SW480 (cell line): ENCODE measurements at regions not wholly inside any gene's neighbourhood (a gene's known extent, or its start where the extent isn't known, plus 50 kb on each side); places are given as distances from the start of the nearest gene placed in this dataset.

Experiments
- DNase-seq: peaks from one replicate; pipeline ENCODE4 v3.0.0-alpha.2; 2016; ENCODE audit warnings: low spot score

DNA sequence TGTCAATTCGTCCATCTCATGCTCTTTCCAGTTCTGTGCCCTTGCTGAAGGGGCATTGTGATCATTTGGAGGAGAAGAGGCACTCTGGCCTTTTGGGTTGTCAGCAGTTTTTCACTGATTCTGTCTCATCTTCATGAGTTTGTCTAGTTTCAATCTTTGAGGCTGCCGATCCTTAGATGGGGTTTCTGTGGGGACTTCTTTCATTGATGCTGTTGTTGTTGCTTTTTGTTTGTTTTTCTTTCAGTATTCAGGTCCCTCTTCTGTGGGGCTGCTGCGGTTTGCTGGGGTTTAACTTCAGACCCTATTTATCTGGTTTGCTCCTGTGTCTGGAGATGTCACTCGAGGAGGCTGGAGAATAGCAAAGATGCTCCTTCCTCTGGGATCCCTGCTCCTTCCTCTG, 224.3 kb downstream of the JRKL start:
- no peak for DNase-seq

GRCh38 chr11:96614846-96615245, 225.0 kb downstream of the JRKL start:
- DNase-seq: no peak

- DNase-seq: peak; percentile 2
Measured at GRCh38 chr11:96620464-96621044, 230.7 kb downstream of the JRKL start.

GRCh38 chr11:96621161-96621560, 231.3 kb downstream of the JRKL start:
- DNase-seq: no peak

DNA sequence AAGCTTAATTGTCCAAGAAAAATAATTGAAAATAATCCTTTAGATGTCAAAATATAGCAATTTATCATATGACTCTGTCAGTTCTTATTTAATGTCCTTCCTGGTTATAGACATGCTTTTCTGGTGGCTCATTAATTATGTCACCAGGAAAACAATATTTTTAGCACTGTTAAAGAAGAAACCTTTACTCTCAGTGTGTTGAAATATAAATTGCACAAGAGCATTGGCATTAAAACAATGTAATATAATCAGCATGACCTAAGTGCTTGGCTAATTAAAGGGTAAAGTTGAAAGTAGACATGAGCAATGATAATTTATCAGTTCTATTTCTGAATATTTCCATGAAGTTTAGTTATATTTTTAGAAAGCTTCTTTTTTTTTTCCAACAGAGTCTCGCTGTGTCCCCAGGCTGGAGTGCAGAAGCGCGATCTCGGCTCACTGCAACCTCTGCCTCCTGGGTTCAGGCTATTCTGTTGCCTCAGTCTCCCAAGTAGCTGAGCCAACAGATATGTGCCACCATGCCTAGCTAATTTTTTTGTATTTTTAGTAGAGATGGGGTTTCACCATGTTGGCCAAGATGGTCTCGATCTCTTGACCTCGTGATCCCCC, 232.3 kb downstream of the JRKL start:
- no peak for DNase-seq

- DNase-seq: no peak
Measured at GRCh38 chr11:96624126-96624525, 234.3 kb downstream of the JRKL start.

DNA sequence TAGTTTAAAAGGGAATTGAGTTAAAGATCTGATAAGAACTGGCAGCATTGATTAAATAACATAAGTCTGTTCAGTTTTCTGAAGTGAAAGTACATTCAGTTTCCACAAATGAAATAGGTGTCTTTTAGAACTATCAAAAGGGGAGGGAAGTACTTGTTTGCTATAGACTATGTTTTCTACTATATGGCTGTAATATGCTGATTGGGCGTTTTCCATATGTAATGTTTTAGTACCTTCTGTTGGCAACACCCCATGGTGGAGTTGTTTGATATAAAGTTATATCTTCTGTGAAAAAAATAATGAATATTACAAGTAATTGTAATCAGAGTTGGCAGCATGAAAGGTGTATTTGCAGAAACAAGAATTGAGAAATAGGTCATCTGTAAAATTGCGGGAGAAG, 237.6 kb downstream of the JRKL start:
- DNase-seq: no peak

GRCh38 chr11:96635655-96636054, 245.8 kb downstream of the JRKL start:
- no peak for DNase-seq

GRCh38 chr11:96641261-96641660, 251.4 kb downstream of the JRKL start:
- DNase-seq: no peak

DNA sequence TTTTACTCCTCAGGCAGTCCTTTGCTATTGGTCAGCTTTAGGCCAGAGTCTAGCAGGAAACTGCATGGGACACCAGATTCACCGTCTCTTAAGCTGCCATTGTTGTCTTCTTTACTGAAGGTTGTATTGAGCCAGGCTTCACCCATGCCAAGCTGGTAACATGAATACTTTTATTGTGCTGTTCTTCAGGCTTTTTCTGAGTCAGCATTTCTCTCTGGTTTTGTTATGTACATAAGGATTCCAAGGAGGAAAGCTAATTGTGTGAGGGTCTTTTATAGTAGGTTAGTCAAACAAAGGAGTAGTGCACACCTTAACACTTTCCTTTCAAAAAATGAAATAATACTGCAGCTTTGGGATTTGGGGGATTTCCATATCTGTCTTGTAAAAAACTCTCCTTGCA, 252.8 kb downstream of the JRKL start:
- no peak for DNase-seq

DNA sequence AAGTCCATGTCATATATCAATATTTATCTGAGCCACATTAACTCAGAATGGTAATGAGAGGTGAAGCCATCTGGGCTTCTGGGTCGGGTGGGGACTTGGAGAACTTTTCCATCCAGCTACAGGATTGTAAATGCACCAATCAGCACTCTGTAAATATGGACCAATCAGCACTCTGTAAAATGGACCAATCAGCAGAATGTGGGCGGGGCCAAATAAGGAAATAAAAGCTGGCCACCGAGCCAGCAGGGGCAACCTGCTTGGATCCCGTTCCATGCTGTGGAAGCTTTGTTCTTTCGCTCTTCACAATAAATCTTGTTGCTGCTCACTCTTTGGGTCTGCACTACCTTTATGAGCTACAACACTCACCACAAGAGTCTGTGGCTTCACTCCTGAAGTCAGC, 253.4 kb downstream of the JRKL start:
- DNase-seq: no peak

DNA sequence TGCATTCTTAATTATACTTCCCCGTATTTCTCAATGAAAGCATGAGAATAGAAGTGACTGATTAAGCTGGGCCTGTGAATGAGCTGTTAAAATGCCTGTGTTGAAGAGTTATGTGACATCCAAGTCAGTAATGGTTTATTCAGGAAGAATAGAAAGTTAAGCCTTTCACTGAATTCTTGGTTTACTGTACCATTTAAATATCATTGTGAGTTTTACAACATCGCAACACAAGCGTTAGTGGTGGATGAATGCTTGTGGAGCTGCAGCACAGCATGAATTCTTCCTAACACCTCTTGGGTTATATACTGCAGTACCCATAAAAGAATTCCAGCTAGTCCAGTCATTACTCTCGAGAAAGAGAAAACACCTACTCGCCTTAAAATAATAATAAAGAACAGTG, 257.8 kb downstream of the JRKL start:
- no peak for DNase-seq

DNA sequence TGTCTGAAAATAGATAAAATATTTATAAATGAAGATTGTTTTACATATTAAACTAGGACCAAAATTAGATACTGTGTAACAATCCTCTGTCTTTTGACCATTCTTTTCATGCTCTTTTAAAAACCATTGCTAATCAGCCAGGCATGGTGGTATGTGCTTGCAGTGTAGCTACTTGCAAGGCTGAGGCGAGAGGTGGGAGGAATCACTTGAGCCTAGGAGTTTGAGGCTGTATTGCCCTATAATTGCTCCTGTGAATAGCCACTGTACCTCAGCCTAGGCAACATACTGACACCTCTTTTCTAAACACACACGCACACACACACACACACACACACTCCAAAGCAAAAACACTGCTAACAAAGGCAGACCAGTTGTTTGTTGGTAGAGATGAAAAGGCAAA, 259.2 kb downstream of the JRKL start:
- DNase-seq: no peak

GRCh38 chr11:96652516-96652915, 262.7 kb downstream of the JRKL start:
- DNase-seq: no peak

DNA sequence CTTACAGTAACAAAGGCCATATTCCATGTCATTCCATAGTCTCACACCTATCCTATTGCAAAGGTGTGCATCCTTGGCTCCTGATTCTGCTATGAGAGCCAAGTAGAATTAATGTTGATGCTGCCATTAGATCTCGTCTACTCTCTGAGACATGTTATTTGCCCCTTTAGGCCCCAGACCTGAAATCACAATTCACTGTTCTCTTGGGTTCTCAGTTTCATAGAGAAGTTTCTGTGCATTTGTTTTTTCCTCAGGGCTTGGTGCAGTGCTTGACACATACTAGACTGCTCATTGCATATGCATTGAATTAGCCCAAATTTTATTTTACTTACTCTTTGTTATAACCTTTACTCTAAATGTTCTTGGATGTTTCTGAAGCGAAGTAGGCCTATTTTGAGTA, 265.7 kb downstream of the JRKL start:
- no peak for DNase-seq

DNA sequence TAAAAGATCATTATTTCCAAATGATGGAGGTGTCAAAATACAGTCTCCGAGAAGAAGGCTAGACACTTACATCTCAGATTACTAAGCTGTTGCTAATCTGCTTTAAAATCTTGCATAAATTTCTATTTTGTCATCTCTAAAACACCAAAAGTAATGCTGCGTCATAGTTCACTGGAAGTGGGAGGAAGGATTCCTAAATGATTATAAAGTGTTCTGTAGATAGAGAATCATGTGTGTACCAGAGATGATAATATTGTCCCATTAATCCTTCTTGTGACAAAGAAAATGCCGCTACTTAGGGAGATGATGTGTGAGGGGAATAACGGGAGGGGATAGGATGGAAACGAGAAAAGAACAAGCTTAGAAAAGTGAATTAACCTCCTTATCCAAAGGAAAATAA, 268.6 kb downstream of the JRKL start:
- no peak for DNase-seq

DNA sequence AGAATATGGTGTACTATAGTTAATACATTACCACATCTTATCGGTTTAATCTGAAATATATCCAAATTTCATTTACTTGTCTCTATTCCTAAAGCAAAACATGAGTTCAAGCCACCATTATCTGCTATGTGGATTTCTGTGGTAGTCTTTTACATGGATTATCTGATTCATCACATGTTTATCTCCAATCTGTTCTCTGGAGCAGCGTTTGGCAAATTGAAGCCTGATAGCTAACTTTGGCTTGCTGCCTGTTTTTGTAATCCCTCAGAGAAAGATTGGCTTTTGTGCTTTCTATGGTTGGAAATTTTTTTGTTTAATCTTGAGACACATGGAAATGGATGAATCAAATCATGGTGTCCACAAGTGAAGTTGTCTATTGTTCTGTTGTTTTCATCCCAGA, 274.3 kb downstream of the JRKL start:
- DNase-seq: no peak

- no peak for DNase-seq
Measured at GRCh38 chr11:96680211-96681018, 290.6 kb downstream of the JRKL start.

DNA sequence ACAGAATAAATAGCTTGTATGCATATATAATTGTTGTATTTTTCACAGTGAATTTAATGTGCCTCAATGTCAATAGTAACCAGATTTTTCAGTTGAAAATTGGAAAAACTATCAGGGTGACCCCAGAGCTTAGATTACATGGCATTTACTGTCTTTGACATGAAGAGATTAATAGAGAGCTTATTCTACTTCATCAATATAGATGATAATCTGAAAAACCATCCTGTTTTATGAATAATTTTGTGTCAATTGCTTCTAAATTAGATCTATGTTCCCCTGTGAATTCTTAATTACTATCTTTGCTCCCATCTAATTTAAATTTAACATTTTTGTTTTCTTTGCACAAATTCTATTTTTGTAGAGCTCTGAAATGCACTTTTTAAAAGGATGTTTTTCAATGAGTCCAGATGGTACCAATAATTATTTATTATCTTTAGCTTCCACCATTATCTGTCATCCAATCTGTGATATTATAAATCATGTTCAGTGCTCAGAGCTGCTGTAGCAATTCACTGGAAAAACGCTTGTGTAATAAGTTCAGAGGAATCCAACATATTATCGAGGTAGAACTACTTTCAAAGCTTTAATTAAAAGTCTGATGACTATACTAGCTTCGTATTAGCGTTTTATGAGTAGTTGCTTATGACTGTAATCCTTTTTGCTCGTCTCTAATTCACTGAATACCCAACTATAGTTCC, 291.4 kb downstream of the JRKL start:
- no peak for DNase-seq

- DNase-seq: no peak
Measured at GRCh38 chr11:96694338-96694737, 304.5 kb downstream of the JRKL start.

GRCh38 chr11:96696731-96697130, 306.9 kb downstream of the JRKL start:
- DNase-seq: no peak

- no peak for DNase-seq
Measured at GRCh38 chr11:96697466-96697865, 307.7 kb downstream of the JRKL start.

DNA sequence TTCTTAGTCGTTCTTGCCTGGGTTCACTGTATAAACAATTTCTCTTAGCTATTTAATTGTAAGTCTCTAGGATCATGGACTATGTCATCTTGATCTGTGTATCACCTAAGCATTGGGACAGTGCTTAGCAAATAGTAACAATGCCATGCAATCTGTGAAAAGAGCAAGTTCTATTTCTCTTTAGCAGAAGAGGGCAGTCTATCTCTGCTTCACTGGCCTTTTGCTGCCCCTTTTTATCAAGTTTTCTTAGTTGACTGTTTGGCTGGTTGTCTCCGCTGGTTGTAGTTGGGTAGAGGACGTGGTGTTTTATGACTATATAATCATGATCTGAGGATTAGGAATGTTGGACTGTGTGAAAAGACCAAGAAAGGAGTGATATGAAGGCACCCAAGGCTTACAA, 315.0 kb downstream of the JRKL start:
- DNase-seq: no peak
